Breast epithelium (tissue), 4 donors: ENCODE measurements at regions not wholly inside any gene's neighbourhood (a gene's known extent, or its start where the extent isn't known, plus 50 kb on each side); places are given as distances from the start of the nearest gene placed in this dataset.

Experiments used
- DNase-seq, 2 donors: peaks; one replicate each; pipeline ENCODE4 v3.0.0-alpha.2; 2019; ENCODE audit warnings: low spot score in 2 of 2
- H3K27ac ChIP-seq, 2 donors: fragments of 200-600 bp; sonication (generic) in 1 of 2; one replicate each; pipeline ENCODE4 v1.5.1; 2016 to 2019; ENCODE audit warnings: mild to moderate bottlenecking in 1 of 2
- H3K27me3 ChIP-seq, 2 donors: fragments of 200-600 bp; sonication (generic) in 1 of 2; one replicate each; pipeline versions ENCODE4 v1.5.1 to v1.6.0; 2017 to 2019; ENCODE audit warnings: control low read depth in 1 of 2, mild to moderate bottlenecking in 1 of 2
- H3K36me3 ChIP-seq: fragments of 200-600 bp; one replicate; pipeline ENCODE4 v1.5.1; 2019
- H3K4me1 ChIP-seq, 2 donors: fragments of 200-600 bp; sonication (generic); one replicate each; pipeline ENCODE4 v1.5.1; 2016 to 2019; ENCODE audit warnings: control low read depth in 1 of 2
- H3K4me3 ChIP-seq, 3 donors: fragments of 200-600 bp; sonication (generic); 1 replicate in 2 of 3; 2 replicates in 1 of 3; pipeline ENCODE4 v1.5.1; 2016 to 2019; ENCODE audit warnings: mild to moderate bottlenecking in 3 of 3, moderate library complexity in 2 of 3
- H3K9me3 ChIP-seq, 2 donors: fragments of 200-600 bp; sonication (generic) in 1 of 2; one replicate each; pipeline ENCODE4 v1.5.1; 2016 to 2019; ENCODE audit warnings: control low read depth in 1 of 2
- POLR2A ChIP-seq: fragments of 450-650 bp; IDR thresholded peaks from one replicate; pipeline ENCODE4 v1.6.1; 2016; ENCODE audit warnings: antibody characterized with exemption, mild to moderate bottlenecking, moderate library complexity
- POLR2AphosphoS5 ChIP-seq, 3 donors: sonication (generic); formaldehyde crosslinking; IDR thresholded peaks; one replicate each; pipeline ENCODE4 v1.6.1; 2017; ENCODE audit warnings: antibody characterized with exemption in 3 of 3
- intact Hi-C: fragments of 100-400 bp; cut with DNase I; formaldehyde crosslinking; loops from one replicate; pipeline ENCODE4 v1.15.1; 2023; ENCODE audit warnings: low total_unique reads
- TF ChIP-seq, protein P1 (sequence below), 3 donors: fragments of 450-650 bp; IDR thresholded peaks; one replicate each; pipeline ENCODE4 v1.5.1; 2016 to 2017; ENCODE audit warnings: antibody characterized with exemption in 3 of 3, mild to moderate bottlenecking in 3 of 3, moderate library complexity in 3 of 3

GRCh38 chr10:30518907-30519306 is 84.9 kb downstream of the MAP3K8 start:
- Histone ChIP-seq H3K27me3 (no peaks in the 10 kb centered on the region), H3K4me1 (no peaks in the 10 kb centered on the region), H3K27ac (no peak overlapping the region), H3K36me3 (no peaks in the 10 kb centered on the region), H3K9me3 (peaks cover 0 to 7% of the 10 kb centered on the region in 2 donors), H3K4me3 (no peak overlapping the region)
- TF ChIP-seq POLR2AphosphoS5 (IDR thresholded peaks at IDR 0.05) (no peak), POLR2A (no peak)
- TF ChIP-seq, protein P1, sequence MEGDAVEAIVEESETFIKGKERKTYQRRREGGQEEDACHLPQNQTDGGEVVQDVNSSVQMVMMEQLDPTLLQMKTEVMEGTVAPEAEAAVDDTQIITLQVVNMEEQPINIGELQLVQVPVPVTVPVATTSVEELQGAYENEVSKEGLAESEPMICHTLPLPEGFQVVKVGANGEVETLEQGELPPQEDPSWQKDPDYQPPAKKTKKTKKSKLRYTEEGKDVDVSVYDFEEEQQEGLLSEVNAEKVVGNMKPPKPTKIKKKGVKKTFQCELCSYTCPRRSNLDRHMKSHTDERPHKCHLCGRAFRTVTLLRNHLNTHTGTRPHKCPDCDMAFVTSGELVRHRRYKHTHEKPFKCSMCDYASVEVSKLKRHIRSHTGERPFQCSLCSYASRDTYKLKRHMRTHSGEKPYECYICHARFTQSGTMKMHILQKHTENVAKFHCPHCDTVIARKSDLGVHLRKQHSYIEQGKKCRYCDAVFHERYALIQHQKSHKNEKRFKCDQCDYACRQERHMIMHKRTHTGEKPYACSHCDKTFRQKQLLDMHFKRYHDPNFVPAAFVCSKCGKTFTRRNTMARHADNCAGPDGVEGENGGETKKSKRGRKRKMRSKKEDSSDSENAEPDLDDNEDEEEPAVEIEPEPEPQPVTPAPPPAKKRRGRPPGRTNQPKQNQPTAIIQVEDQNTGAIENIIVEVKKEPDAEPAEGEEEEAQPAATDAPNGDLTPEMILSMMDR (IDR thresholded peaks at IDR 0.05) = no peak
- intact Hi-C loops = loop anchor here (10.0 kb wide), 1 partner anchor 1314 kb away; no protein-coding TSS in a partner anchor
- no peak for DNase-seq
